CD4-positive, alpha-beta T cell (primary cell): ENCODE measurements at regions not wholly inside any gene's neighbourhood (a gene's known extent, or its start where the extent isn't known, plus 50 kb on each side); places are given as distances from the start of the nearest gene placed in this dataset.

Source experiments
- ATAC-seq: fragments of 200-7000 bp; cut with Tn5 transposase; one replicate; pipeline ENCODE4 v1.10.0; 2022; ENCODE audit warnings: mild to moderate bottlenecking; ENCODE audit not compliant: poor library complexity
- CTCF ChIA-PET: fragments of 350-600 bp; sonication (Branson Sonifier 250); formaldehyde crosslinking; loops from one replicate; lab custom pipeline; 2021; ENCODE audit warnings: antibody characterized with exemption, inconsistent platforms; lab: Charles Lee
- POLR2A ChIA-PET: fragments of 350-600 bp; sonication (Branson Sonifier 250); formaldehyde crosslinking; loops from one replicate; lab custom pipeline; 2021; ENCODE audit warnings: antibody characterized with exemption, inconsistent platforms; lab: Charles Lee
- DNase-seq, 14 experiments: peaks; one replicate each; pipeline ENCODE4 v3.0.0-alpha.2; 2013 to 2020; ENCODE audit warnings: mixed read lengths in 2 of 14
- H3K27ac ChIP-seq, 2 donors: one replicate each; pipeline versions ENCODE4 v1.5.1 to v1.7.0; 2013; ENCODE audit warnings: low read length in 2 of 2, low read depth in 1 of 2, mild to moderate bottlenecking in 1 of 2
- H3K27me3 ChIP-seq, 2 experiments: 1 replicate in 1 of 2; 2 replicates in 1 of 2; pipeline versions ENCODE4 v1.6.1 to v1.7.0; 2013; ENCODE audit warnings: low read length in 2 of 2, control low read depth in 1 of 2, mild to moderate bottlenecking in 1 of 2, moderate library complexity in 1 of 2; ENCODE audit not compliant: insufficient read depth in 2 of 2, control insufficient read depth in 1 of 2
- H3K36me3 ChIP-seq: one replicate; pipeline ENCODE4 v1.6.1; 2013; ENCODE audit warnings: low read length, control low read depth; ENCODE audit not compliant: insufficient read depth
- H3K4me1 ChIP-seq: one replicate; pipeline ENCODE4 v1.6.1; 2013; ENCODE audit warnings: low read length, control low read depth; ENCODE audit not compliant: insufficient read depth
- H3K4me3 ChIP-seq: one replicate; pipeline ENCODE4 v1.5.1; 2013; ENCODE audit warnings: mild to moderate bottlenecking, low read length, moderate library complexity
- H3K9me3 ChIP-seq, 2 experiments: 1 replicate in 1 of 2; 2 replicates in 1 of 2; pipeline versions ENCODE4 v1.6.1 to v1.7.0; 2013; ENCODE audit warnings: low read length in 2 of 2, mild to moderate bottlenecking in 2 of 2, control low read depth in 1 of 2, moderate library complexity in 1 of 2; ENCODE audit not compliant: control insufficient read depth in 1 of 2, insufficient read depth in 1 of 2
- H3K27ac Mint-ChIP-seq: one replicate; pipeline ENCODE4 v1.8.0; 2020; ENCODE audit warnings: mixed read lengths
- H3K27me3 Mint-ChIP-seq: one replicate; pipeline ENCODE4 v1.8.0; 2021; ENCODE audit warnings: mixed read lengths
- H3K36me3 Mint-ChIP-seq: one replicate; pipeline ENCODE4 v1.8.0; 2021; ENCODE audit warnings: low read depth, mixed read lengths
- H3K4me1 Mint-ChIP-seq: one replicate; pipeline ENCODE4 v1.8.0; 2021; ENCODE audit warnings: low read depth, mixed read lengths
- H3K4me3 Mint-ChIP-seq: one replicate; pipeline ENCODE4 v1.8.0; 2020; ENCODE audit warnings: mild to moderate bottlenecking, mixed read lengths
- H3K9me3 Mint-ChIP-seq: one replicate; pipeline ENCODE4 v1.8.0; 2020; ENCODE audit warnings: mixed read lengths
- intact Hi-C, 2 experiments: fragments of 100-400 bp; cut with DNase I in 1 of 2; cut with micrococcal nuclease in 1 of 2; formaldehyde crosslinking; loops; one replicate each; pipeline versions ENCODE4 v1.15.1 to v1.9.0; 2023 to 2025; cut with DNase I, micrococcal nuclease
- TF ChIP-seq, protein P1 (sequence below): fragments of 200-600 bp; IDR thresholded peaks from one replicate; pipeline ENCODE4 v1.8.0; 2022; ENCODE audit warnings: antibody characterized with exemption, mild to moderate bottlenecking

GRCh38 chr1:37318490-37318889, 155.9 kb upstream of the ZC3H12A start:
- TF ChIP-seq, protein P1, sequence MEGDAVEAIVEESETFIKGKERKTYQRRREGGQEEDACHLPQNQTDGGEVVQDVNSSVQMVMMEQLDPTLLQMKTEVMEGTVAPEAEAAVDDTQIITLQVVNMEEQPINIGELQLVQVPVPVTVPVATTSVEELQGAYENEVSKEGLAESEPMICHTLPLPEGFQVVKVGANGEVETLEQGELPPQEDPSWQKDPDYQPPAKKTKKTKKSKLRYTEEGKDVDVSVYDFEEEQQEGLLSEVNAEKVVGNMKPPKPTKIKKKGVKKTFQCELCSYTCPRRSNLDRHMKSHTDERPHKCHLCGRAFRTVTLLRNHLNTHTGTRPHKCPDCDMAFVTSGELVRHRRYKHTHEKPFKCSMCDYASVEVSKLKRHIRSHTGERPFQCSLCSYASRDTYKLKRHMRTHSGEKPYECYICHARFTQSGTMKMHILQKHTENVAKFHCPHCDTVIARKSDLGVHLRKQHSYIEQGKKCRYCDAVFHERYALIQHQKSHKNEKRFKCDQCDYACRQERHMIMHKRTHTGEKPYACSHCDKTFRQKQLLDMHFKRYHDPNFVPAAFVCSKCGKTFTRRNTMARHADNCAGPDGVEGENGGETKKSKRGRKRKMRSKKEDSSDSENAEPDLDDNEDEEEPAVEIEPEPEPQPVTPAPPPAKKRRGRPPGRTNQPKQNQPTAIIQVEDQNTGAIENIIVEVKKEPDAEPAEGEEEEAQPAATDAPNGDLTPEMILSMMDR: no peak
- ATAC-seq: no peak
- Mint-ChIP-seq H3K27ac (no peak overlapping the region), H3K9me3 (no peaks in the 10 kb centered on the region), H3K36me3 (no peaks in the 10 kb centered on the region), H3K27me3 (peaks cover 87% of the 10 kb centered on the region), H3K4me1 (no peaks in the 10 kb centered on the region), H3K4me3 (no peak overlapping the region)
- POLR2A ChIA-PET: no interaction called here
- Histone ChIP-seq H3K9me3 (peaks cover under 1 to 16% of the 10 kb centered on the region in 2 experiments), H3K27me3 (peaks cover 38 to 56% of the 10 kb centered on the region in 2 experiments), H3K27ac (no peak overlapping the region), H3K4me3 (no peak overlapping the region), H3K36me3 (no peaks in the 10 kb centered on the region), H3K4me1 (no peaks in the 10 kb centered on the region)
- intact Hi-C loops: no loop called here
- CTCF ChIA-PET: no interaction called here
- DNase-seq: no peak

DNA sequence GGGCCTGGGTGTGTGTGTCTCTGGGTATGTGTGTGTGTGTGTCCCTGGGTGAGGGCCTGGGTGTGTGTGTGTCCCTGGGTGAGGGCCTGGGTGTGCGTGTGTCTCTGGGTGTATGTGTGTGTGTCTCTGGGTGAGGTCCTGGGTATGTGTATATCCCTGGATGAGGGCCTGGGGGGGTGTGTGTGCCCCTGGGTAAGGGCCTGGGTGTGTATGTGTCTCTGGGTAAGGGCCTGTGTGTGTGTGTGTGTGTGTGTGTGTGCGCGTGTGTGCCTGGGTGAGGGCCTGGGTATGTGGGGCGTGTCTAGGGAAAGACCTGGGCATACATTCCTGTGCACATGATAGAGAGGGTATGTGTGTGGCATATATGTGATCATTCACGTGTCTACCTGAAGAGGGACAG, 155.1 kb upstream of the ZC3H12A start:
- H3K4me3 Mint-ChIP-seq: no peak overlapping the region
- ChIA-PET CTCF (no interaction called here), POLR2A (no interaction called here)
- no peaks in the 10 kb centered on the region for H3K36me3 Mint-ChIP-seq
- peaks cover 40 to 59% of the 10 kb centered on the region in 2 experiments for H3K27me3 ChIP-seq
- H3K27ac ChIP-seq: no peak overlapping the region
- H3K4me1 Mint-ChIP-seq: no peaks in the 10 kb centered on the region
- H3K9me3 ChIP-seq: peaks cover 9 to 24% of the 10 kb centered on the region in 2 experiments
- DNase-seq: no peak
- H3K9me3 Mint-ChIP-seq: no peaks in the 10 kb centered on the region
- no peaks in the 10 kb centered on the region for H3K36me3 ChIP-seq
- no peak overlapping the region for H3K4me3 ChIP-seq
- TF ChIP-seq, protein P1: no peak
- intact Hi-C loops: no loop called here
- no peak for ATAC-seq
- no peaks in the 10 kb centered on the region for H3K4me1 ChIP-seq
- peaks cover 84% of the 10 kb centered on the region for H3K27me3 Mint-ChIP-seq
- H3K27ac Mint-ChIP-seq: no peak overlapping the region

DNA sequence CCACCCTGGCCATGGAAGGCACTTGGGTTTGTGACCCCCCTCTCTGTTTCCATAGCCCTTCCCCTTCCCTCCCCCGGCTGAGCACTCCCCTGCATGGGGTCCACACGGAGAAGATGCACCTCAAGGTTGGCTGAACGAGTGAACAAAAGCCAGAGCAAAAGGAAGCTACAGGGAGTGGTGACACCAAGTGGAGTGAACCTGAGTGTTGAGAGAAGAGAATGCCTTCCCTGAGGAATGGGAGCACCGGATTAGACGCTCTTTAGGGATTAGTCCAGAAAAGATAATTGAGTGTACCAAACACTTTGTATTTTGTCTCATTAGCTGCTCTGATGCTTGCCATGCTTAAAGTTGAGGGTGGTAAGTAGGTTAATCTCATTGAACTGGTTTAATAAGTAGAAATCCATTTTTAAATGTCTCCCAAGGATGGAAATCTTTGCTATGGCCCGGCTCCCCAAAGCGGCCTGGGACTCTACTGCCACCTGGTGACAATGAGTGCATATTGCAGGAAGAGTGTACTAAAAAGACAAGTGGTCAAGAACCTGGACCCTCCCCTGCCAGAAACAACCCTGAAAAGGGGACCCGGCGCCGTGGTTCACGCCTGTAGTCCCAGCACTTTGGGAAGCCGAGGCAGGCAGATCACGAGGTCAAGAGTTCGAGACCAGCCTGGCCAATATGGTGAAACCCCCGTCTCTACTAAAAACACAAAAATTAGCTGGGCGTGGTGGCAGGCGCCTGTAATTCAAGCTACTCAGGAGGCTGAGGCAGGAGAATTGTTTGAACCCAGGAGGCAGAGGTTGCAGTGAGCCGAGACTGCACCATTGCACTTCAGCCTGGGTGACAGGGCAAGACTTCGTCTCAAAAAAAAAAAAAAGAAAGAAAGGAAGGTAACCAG, 150.6 kb upstream of the ZC3H12A start:
- Histone ChIP-seq H3K27ac (no peak overlapping the region), H3K4me1 (no peaks in the 10 kb centered on the region), H3K36me3 (no peaks in the 10 kb centered on the region), H3K27me3 (peaks cover 21 to 29% of the 10 kb centered on the region in 2 experiments), H3K9me3 (peaks cover 11 to 19% of the 10 kb centered on the region in 2 experiments), H3K4me3 (no peak overlapping the region)
- intact Hi-C loops: loop anchor here (5.0 kb wide), 2 partner anchors 746 to 806 kb away; no protein-coding TSS in a partner anchor
- no peak overlapping the region for H3K27ac Mint-ChIP-seq
- peaks cover 3% of the 10 kb centered on the region for H3K9me3 Mint-ChIP-seq
- ChIA-PET CTCF (interaction anchor here (1.0 to 1.4 kb wide), 2 partner anchors 15 to 747 kb away, joined by 3 read pairs; no protein-coding TSS in a partner anchor), POLR2A (no interaction called here)
- no peak overlapping the region for H3K4me3 Mint-ChIP-seq
- no peaks in the 10 kb centered on the region for H3K4me1 Mint-ChIP-seq
- H3K27me3 Mint-ChIP-seq: peaks cover 57% of the 10 kb centered on the region
- ATAC-seq (no peak), DNase-seq (peak in 4 of 14 experiments; percentile 1 to 26 (median 14))
- H3K36me3 Mint-ChIP-seq: no peaks in the 10 kb centered on the region
- TF ChIP-seq, protein P1: peak; percentile 41
